Hematopoietic multipotent progenitor cell treated with erythropoietin and hydrocortisone succinate and interleukin-3 and kit ligand, for 4 days (in vitro differentiated cells): ENCODE measurements at regions not wholly inside any gene's neighbourhood (a gene's known extent, or its start where the extent isn't known, plus 50 kb on each side); places are given as distances from the start of the nearest gene placed in this dataset.
"Not testable (repeated sequence)": the region's sequence is repeated elsewhere in the genome, so short reads cannot be mapped to it uniquely, and the experiment has no call there.

Experiments
- DNase-seq: peaks from one replicate; pipeline ENCODE4 v3.0.0-alpha.2; 2015

GRCh38 chr5:2566284-2566683 is 185.2 kb downstream of the IRX2 start:
- DNase-seq: no peak

- no peak for DNase-seq
These were observed 186.3 kb downstream of the IRX2 start for GRCh38 chr5:2565147-2565546.

GRCh38 chr5:2563046-2563445 is 188.4 kb downstream of the IRX2 start:
- DNase-seq: no peak

GRCh38 chr5:2562036-2562435 is 189.4 kb downstream of the IRX2 start:
- DNase-seq: no peak

- DNase-seq: no peak
These were observed 191.0 kb downstream of the IRX2 start for GRCh38 chr5:2560435-2560834.

- DNase-seq: no peak
These were observed 194.0 kb downstream of the IRX2 start for GRCh38 chr5:2557435-2557834.

- no peak for DNase-seq
These were observed 195.0 kb downstream of the IRX2 start for GRCh38 chr5:2556375-2556966.

GRCh38 chr5:2553611-2554010 is 197.9 kb downstream of the IRX2 start:
- DNase-seq: no peak

- no peak for DNase-seq
These were observed 201.0 kb downstream of the IRX2 start for GRCh38 chr5:2550509-2550908.

GRCh38 chr5:2549900-2550299 is 201.6 kb downstream of the IRX2 start:
- no peak for DNase-seq

- no peak for DNase-seq
These were observed 202.1 kb downstream of the IRX2 start for GRCh38 chr5:2549354-2549753.

GRCh38 chr5:2546938-2547337 is 204.5 kb downstream of the IRX2 start:
- DNase-seq: no peak

- DNase-seq: no peak
These were observed 207.5 kb downstream of the IRX2 start for GRCh38 chr5:2544003-2544402.

GRCh38 chr5:2542821-2543220 is 208.7 kb downstream of the IRX2 start:
- no peak for DNase-seq

- no peak for DNase-seq
These were observed 209.5 kb downstream of the IRX2 start for GRCh38 chr5:2542026-2542425.

GRCh38 chr5:2538169-2538568 is 213.3 kb downstream of the IRX2 start:
- no peak for DNase-seq

- no peak for DNase-seq
These were observed 213.9 kb downstream of the IRX2 start for GRCh38 chr5:2537378-2538145.

- DNase-seq: no peak
These were observed 214.7 kb downstream of the IRX2 start for GRCh38 chr5:2536632-2537377.

GRCh38 chr5:2534970-2535369 is 216.5 kb downstream of the IRX2 start:
- no peak for DNase-seq

- DNase-seq: no peak
These were observed 217.2 kb downstream of the IRX2 start for GRCh38 chr5:2534251-2534650.

GRCh38 chr5:2533848-2534247 is 217.6 kb downstream of the IRX2 start:
- not testable (repeated sequence) for DNase-seq

- no peak for DNase-seq
These were observed 218.7 kb downstream of the IRX2 start for GRCh38 chr5:2532809-2533208.

- DNase-seq: no peak
These were observed 220.2 kb downstream of the IRX2 start for GRCh38 chr5:2531318-2531717.

- no peak for DNase-seq
These were observed 220.9 kb downstream of the IRX2 start for GRCh38 chr5:2530609-2531008.
